GM12891 (cell line): ENCODE measurements at regions not wholly inside any gene's neighbourhood (a gene's known extent, or its start where the extent isn't known, plus 50 kb on each side); places are given as distances from the start of the nearest gene placed in this dataset.

Experiments
- PAX5 ChIP-seq: IDR thresholded peaks from 2 replicates; pipeline ENCODE4 v1.6.1; 2011; ENCODE audit warnings: low read length, moderate library complexity, mild to moderate bottlenecking; ENCODE audit not compliant: insufficient read depth, severe bottlenecking
- POLR2A ChIP-seq: IDR thresholded peaks from 2 replicates; pipeline ENCODE4 v1.6.1; 2011; ENCODE audit warnings: low read depth, low read length, control low read depth
- POLR2AphosphoS5 ChIP-seq: IDR thresholded peaks from 2 replicates; pipeline ENCODE4 v1.6.1; 2011; ENCODE audit warnings: low read depth, low read length, control low read depth
- POU2F2 ChIP-seq: IDR thresholded peaks from 2 replicates; pipeline ENCODE4 v1.6.1; 2011; ENCODE audit warnings: low read depth, mild to moderate bottlenecking, control low read depth, low read length, moderate library complexity
- SPI1 ChIP-seq: IDR thresholded peaks from 2 replicates; pipeline ENCODE4 v1.6.1; 2011; ENCODE audit warnings: low read depth, low read length, control low read depth
- TAF1 ChIP-seq: IDR thresholded peaks from 2 replicates; pipeline ENCODE4 v1.6.1; 2011; ENCODE audit warnings: low read depth, low read length, control low read depth

DNA sequence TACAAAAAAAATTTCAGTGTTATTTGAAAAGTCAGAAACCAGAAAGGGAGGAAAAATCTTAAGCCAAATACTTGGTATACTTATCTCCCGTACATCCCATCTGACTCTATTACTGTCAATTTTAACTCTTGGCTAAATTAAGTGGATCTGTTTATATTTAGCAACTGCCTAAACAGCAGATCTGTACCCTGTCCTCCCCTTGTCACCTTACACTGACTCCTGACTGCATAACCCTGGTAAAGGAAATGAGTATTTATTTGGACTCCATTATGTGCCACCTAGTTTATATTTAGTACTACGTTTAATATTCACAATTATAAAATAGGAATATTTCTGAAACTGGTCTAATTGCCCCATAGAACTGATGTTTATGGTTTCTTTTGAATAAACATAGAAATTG, 730.2 kb upstream of the GJE1 start:
- TF ChIP-seq POLR2A: no peak
- TF ChIP-seq POLR2AphosphoS5: no peak
- TF ChIP-seq POU2F2: no peak
- no peak for TF ChIP-seq TAF1
- no peak for TF ChIP-seq SPI1
- no peak for TF ChIP-seq PAX5
